A673 (cell line): ENCODE measurements at regions not wholly inside any gene's neighbourhood (a gene's known extent, or its start where the extent isn't known, plus 50 kb on each side); places are given as distances from the start of the nearest gene placed in this dataset.

ENCODE experiments used
- EZH2 ChIP-seq: fragments of 200-600 bp; sonication (generic); IDR thresholded peaks from 2 replicates; pipeline ENCODE4 v1.6.1; 2017; ENCODE audit warnings: borderline replicate concordance, low read depth, mild to moderate bottlenecking, mixed read lengths, antibody characterized with exemption, low read length; ENCODE audit not compliant: poor library complexity, severe bottlenecking
- TF ChIP-seq, protein P1 (sequence below): fragments of 300-800, 200-600 bp; sonication (generic); conservative IDR thresholded peaks from 2 replicates; pipeline ENCODE4 v1.5.1; 2017; ENCODE audit warnings: low read depth, mild to moderate bottlenecking, antibody characterized with exemption, low read length, moderate library complexity, mixed read lengths

DNA sequence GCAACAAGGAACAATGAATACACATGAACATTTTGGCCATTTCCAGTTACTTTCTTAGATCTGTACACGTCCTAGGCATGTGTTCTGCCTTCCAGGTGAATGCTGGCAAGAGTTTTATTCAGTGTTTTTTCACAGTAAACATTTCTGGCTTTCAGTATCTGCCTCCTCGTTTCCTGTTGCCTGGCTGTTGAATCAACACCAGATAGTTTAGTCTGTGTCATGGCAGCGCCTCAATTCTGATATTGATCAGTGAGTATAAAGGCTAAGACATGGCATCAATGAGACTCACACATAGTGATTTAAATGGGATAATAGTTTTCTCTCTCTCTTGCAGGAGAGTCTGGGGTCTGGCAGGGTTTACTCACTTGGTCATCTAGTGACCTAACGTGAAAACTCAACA is 266.9 kb upstream of the SLCO3A1 start:
- TF ChIP-seq, protein P1, sequence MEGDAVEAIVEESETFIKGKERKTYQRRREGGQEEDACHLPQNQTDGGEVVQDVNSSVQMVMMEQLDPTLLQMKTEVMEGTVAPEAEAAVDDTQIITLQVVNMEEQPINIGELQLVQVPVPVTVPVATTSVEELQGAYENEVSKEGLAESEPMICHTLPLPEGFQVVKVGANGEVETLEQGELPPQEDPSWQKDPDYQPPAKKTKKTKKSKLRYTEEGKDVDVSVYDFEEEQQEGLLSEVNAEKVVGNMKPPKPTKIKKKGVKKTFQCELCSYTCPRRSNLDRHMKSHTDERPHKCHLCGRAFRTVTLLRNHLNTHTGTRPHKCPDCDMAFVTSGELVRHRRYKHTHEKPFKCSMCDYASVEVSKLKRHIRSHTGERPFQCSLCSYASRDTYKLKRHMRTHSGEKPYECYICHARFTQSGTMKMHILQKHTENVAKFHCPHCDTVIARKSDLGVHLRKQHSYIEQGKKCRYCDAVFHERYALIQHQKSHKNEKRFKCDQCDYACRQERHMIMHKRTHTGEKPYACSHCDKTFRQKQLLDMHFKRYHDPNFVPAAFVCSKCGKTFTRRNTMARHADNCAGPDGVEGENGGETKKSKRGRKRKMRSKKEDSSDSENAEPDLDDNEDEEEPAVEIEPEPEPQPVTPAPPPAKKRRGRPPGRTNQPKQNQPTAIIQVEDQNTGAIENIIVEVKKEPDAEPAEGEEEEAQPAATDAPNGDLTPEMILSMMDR, result no peak
- no peak for TF ChIP-seq EZH2
